ENCODE measurements at regions not wholly inside any gene's neighbourhood (a gene's known extent, or its start where the extent isn't known, plus 50 kb on each side); places are given as distances from the start of the nearest gene placed in this dataset.
A peak's percentile ranks its signal among the peaks of the same experiment; 100 is the strongest.

DNA sequence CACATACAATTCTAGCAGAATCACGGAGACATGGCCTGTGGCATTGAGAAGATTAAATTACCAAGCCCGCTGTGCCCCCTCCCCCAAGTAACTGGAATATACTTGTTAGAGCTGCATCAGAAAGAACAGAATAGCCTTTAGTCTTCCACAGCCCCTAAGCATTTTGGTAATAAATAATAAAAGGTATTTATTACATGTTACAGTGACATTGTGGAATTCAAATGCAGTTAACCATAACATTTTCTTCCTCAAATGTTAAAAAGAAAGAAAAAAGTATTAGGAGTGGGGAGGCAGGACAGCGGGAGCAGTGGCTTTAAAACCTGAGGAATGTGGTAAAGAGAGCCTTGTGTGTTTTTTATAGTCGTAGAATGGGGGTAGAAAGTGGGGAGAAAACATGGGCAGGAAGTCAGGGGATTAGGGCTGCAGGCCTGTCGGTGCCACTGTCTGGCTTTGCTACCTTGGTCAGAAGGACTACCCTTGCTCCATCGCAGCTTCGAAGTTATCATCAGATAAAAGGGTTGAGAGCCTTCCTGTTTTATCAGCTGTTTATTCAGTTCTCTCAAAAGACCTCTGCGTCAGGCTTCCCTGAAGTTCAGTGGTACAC, 255.9 kb downstream of the MSRB3 start:
- Histone ChIP-seq H3K27me3 (replicated peaks) (no peaks in the 10 kb centered on the region), H3K4me1 (replicated peaks) (peaks cover 68% of the 10 kb centered on the region), H3K36me3 (no peaks in the 10 kb centered on the region), H3K4me3 (no peak overlapping the region), H3K9me3 (replicated peaks) (0 out of 2 replicates have a peak, but pooled peaks cover 6% of the 10 kb centered on the region), H3K27ac (peak overlapping the region; percentile 95)
- peak in 1 of 2 experiments; percentile 59 for DNase-seq (ENCODE audit: low read depth in 1 of 2, low spot score in 2 of 2)

DNA sequence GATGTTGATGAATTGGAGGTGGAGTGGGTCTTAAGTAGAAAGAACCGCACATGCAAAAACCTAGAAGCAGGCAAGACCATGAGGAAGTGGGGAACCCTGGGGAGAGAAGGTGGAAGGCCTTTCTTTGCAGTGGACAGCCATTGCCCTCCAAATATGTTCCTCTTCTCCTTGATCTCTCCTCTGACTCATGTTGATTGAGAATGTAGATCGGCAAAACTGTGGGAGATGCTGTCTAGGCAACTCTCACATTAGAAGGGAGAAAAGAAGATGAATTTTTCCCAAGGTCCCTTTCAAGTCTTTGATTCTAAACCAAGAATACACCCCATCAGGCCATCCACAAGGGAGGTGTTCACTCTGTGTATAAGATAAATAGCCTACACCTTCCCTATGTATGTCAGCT, 257.5 kb downstream of the MSRB3 start:
- Histone ChIP-seq H3K4me1 (replicated peaks) (peaks cover 68% of the 10 kb centered on the region), H3K27ac (peak overlapping the region; percentile 95), H3K9me3 (replicated peaks) (peaks cover 7% of the 10 kb centered on the region; the same call in 1 of the 2 replicates), H3K4me3 (no peak overlapping the region), H3K36me3 (no peaks in the 10 kb centered on the region), H3K27me3 (replicated peaks) (no peaks in the 10 kb centered on the region)
- DNase-seq (ENCODE audit: low read depth in 1 of 2, low spot score in 2 of 2): peak in 1 of 2 experiments; percentile 42

DNA sequence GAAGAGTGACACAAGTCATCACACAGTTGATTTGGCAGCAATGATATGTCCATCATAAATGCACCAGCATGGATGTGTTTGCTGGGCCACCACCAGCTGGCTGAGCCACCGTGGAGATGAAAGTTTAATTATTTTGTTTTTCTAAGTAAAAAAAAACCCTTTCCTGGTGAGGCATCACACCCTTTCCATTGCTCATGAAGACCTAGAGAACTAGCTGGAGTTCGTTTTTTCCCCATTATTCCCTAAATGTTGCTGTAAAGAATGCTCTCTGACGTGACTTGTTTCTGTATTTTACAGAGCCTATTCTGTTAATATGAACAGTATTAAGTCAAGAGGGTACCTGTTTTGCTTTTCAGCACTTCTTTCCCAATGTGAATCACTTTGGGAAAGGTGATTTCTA, 257.9 kb downstream of the MSRB3 start:
- no peaks in the 10 kb centered on the region for H3K27me3 ChIP-seq (replicated peaks)
- no peaks in the 10 kb centered on the region for H3K36me3 ChIP-seq
- H3K9me3 ChIP-seq (replicated peaks): peaks cover 11% of the 10 kb centered on the region; the same call in 1 of the 2 replicates
- H3K4me1 ChIP-seq (replicated peaks): peaks cover 67% of the 10 kb centered on the region
- H3K4me3 ChIP-seq: no peak overlapping the region
- H3K27ac ChIP-seq: peak overlapping the region; percentile 95
- no peak for DNase-seq (ENCODE audit: low read depth in 1 of 2, low spot score in 2 of 2)

DNA sequence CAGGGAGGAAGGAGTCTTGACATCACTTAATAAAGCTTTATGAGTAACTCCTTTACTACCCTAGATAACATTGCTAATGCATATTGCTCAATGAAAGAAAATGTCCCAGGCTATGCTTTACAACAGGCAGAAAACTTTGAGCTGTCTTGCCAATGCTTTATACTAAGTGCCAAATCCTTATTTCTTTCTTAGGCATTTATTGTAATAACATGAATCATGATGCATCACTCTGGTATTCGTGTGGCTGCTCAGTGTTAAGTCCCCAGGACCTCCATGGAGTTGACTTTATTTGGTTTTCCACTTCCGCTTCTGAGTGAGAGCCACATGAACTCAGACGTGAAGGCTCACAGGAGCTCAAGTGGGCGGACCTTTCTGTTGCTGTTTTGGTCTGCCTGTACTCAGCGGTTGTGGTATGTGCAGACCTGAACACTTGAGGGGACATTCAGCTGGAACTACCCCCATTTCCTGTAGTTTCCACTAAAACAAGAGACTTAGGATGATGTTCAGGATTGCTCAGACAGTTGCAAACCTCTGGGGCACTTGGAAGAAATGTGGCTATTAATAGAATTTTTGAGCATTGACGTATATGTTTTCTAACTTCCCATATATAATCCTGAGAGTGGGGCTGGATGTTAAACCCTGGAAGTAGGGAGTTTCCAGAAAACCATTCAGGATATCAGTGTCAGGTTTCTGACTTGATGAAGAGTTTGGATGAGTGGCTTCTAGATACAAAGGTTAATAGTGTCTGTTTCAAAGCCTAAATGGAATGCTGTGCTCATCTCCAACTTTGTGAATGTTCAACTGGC, 258.6 kb downstream of the MSRB3 start:
- DNase-seq (ENCODE audit: low read depth in 1 of 2, low spot score in 2 of 2): peak; percentile 97 to 98
- peak overlapping the region; percentile 95 for H3K27ac ChIP-seq
- H3K4me1 ChIP-seq (replicated peaks): peaks cover 59% of the 10 kb centered on the region
- H3K27me3 ChIP-seq (replicated peaks): no peaks in the 10 kb centered on the region
- H3K4me3 ChIP-seq: no peak overlapping the region
- H3K9me3 ChIP-seq (replicated peaks): peaks cover 11% of the 10 kb centered on the region; the same call in 1 of the 2 replicates
- H3K36me3 ChIP-seq: no peaks in the 10 kb centered on the region

DNA sequence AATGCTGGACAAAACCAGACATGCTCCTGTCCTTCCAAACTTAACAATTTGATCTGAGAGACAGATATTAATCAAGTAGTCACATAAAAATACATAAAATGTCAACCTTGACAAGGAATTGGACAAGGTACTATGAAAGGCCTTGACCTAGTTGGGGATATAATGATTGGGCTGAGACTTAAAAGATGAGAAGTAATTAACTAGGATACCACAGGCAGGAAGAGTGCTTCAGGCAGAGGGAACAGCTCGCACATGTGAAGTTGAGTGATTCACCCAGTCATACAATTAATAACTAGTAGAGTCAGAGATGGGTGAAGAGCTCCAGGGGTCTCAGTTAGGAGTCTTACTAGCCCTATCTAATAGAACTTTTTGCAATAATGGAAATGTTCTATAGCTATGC, 259.5 kb downstream of the MSRB3 start:
- H3K4me1 ChIP-seq (replicated peaks): peaks cover 50% of the 10 kb centered on the region
- H3K9me3 ChIP-seq (replicated peaks): peaks cover 11% of the 10 kb centered on the region; the same call in 1 of the 2 replicates

DNA sequence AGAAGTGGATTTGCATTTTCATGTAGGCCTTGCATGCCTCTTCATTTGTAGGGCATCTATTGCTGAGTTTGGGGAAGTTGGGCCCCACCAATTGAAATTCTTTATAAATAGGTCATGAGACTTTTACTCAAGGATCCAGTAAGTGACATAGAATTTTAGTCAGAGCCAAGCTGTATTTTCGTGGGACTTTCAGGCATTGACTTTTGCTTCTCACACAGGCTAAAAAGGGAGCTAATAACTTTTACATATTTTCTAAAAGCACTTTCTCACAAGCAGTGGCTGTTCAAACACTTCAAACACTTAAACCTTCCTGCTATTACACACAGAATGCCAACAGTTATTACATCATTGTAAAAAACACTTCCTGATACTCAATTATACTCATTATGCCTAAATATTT, 260.5 kb downstream of the MSRB3 start:
- DNase-seq (ENCODE audit: low read depth in 1 of 2, low spot score in 2 of 2): no peak
- Histone ChIP-seq H3K36me3 (no peaks in the 10 kb centered on the region), H3K27me3 (replicated peaks) (no peaks in the 10 kb centered on the region), H3K4me1 (replicated peaks) (peaks cover 40% of the 10 kb centered on the region), H3K4me3 (no peak overlapping the region), H3K9me3 (replicated peaks) (peaks cover 11% of the 10 kb centered on the region; the same call in 1 of the 2 replicates), H3K27ac (no peak overlapping the region)

More for the DNA sequence above, 259.5 kb downstream of the MSRB3 start:
- peak overlapping the region; percentile 95 for H3K27ac ChIP-seq
- peak in 1 of 2 experiments; percentile 32 for DNase-seq (ENCODE audit: low read depth in 1 of 2, low spot score in 2 of 2)
- H3K36me3 ChIP-seq: no peaks in the 10 kb centered on the region
- no peak overlapping the region for H3K4me3 ChIP-seq
- H3K27me3 ChIP-seq (replicated peaks): no peaks in the 10 kb centered on the region

DNA sequence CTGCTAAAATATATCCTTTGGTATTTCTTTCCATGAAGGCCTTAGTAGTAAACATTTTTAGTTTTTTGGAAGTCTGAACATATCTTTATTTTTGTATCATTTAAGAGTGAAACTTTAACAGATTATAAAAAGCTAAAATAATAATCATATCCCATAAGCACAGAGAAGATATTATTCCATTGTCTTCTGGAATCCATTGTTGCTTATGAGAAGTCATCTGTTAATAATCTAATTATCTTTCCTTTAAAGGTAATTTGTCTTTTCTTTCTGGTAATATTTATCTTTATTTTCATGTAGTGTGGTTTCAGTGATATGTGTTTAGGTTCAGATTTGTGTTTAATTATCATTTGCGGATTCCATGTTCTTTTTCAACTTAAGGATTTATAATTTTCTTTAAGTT, 261.7 kb downstream of the MSRB3 start:
- Histone ChIP-seq H3K27me3 (replicated peaks) (no peaks in the 10 kb centered on the region), H3K4me3 (no peak overlapping the region), H3K4me1 (replicated peaks) (peaks cover 29% of the 10 kb centered on the region), H3K9me3 (replicated peaks) (peaks cover 11% of the 10 kb centered on the region; the same call in 1 of the 2 replicates), H3K36me3 (no peaks in the 10 kb centered on the region), H3K27ac (no peak overlapping the region)
- DNase-seq (ENCODE audit: low read depth in 1 of 2, low spot score in 2 of 2): no peak

DNA sequence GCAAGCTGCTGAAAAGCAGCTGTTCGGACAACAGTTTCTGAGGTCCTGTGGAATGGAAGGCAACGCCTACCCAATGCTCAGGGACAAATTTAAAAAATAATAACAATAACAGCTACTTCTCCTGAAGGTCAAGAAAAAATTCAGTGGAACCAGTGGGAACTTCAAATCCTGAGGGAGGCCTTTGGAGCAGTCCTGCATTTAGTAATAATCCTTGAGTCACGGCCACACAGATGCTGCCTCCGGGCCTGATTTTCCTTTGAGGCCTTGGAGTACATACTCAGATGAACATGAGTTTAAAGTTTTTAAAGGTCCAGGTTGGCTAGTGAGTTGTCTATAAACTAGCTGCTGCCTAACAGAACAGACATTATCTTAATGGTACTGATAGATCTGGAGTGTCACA, 268.0 kb downstream of the MSRB3 start:
- Histone ChIP-seq H3K27me3 (replicated peaks) (no peaks in the 10 kb centered on the region), H3K36me3 (no peaks in the 10 kb centered on the region), H3K27ac (no peak overlapping the region), H3K9me3 (replicated peaks) (no peaks in the 10 kb centered on the region), H3K4me3 (no peak overlapping the region), H3K4me1 (replicated peaks) (no peaks in the 10 kb centered on the region)
- no peak for DNase-seq (ENCODE audit: low read depth in 1 of 2, low spot score in 2 of 2)

DNA sequence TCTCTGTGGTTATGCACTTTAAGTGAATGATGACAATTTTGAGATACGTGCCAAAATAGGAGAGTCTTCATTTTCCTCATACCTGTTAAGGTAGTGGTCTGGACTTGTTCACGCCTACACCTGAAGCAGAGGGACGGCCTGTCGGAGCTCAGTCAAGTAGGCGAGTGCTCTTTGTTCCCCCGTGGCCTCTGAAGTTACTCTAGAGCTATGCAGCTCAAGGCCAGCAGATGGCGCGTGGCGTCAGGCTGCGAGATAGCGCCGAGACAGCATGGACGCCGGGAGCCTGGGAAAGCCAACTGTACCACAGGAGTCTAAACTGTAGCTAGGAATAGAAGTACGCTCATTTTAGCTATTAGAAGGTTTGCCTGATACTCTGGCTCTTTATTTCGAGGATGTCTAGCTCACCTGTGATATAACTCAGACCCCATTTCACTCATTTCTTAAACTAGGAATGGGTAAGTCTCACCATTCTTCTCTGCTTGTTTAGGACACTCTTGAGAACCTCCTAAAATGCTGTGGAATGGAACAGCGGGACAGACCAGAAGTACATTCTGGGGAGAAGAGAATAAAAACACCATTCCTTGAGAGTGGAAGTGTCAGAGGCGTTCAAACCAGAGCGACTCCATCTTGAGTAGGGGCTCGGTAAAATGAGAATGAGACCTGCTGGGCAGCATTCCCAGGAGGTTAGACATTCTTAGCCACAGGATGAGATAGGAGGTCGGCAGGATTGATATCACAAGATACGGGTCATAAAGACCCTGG, 267.4 kb upstream of the HMGA2 start:
- Histone ChIP-seq H3K9me3 (replicated peaks) (peaks cover 3% of the 10 kb centered on the region; the same call in 1 of the 2 replicates), H3K36me3 (no peaks in the 10 kb centered on the region), H3K27ac (peak overlapping the region; percentile 25; the same call in 1 of the 2 replicates), H3K4me3 (no peak overlapping the region), H3K4me1 (replicated peaks) (peaks cover 31% of the 10 kb centered on the region), H3K27me3 (replicated peaks) (no peaks in the 10 kb centered on the region)
- DNase-seq (ENCODE audit: low read depth in 1 of 2, low spot score in 2 of 2): peak; percentile 60 to 65

DNA sequence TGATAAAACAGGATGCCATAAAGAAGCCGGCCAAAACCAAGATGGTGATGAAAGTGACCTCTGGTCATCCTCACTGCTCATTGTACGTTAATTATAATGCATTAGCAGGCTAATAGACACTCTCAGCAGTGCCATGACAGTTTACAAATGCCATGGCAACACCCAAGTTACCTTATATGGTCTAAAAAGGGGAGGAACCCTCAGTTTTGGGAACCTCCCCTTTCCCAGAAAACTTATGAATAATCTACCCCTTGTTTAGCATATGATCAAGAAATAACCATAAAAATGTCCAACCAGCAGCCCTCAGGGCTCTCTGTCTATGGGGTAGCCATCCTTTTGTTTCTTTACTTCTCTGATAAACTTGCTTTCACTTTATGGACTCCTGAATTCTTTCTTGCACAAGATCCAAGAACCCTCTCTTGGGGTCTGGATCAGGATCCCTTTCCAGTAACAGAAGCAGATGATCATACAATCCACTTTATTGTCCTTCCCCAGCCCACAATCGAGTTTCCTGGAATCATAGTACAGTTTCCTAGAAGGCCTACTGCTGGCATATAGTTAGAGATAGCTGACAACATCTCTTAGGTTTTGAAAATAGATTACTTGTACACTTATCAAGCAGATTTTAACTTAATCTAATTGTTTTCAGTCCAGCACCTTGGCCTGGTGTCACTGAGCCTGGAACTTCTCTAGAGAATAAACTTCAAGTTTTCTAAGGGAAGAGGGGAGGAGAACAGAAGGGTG, 266.7 kb upstream of the HMGA2 start:
- Histone ChIP-seq H3K4me3 (no peak overlapping the region), H3K36me3 (no peaks in the 10 kb centered on the region), H3K9me3 (replicated peaks) (peaks cover 3% of the 10 kb centered on the region; the same call in 1 of the 2 replicates), H3K27me3 (replicated peaks) (no peaks in the 10 kb centered on the region), H3K4me1 (replicated peaks) (peaks cover 39% of the 10 kb centered on the region), H3K27ac (no peak overlapping the region)
- no peak for DNase-seq (ENCODE audit: low read depth in 1 of 2, low spot score in 2 of 2)

DNA sequence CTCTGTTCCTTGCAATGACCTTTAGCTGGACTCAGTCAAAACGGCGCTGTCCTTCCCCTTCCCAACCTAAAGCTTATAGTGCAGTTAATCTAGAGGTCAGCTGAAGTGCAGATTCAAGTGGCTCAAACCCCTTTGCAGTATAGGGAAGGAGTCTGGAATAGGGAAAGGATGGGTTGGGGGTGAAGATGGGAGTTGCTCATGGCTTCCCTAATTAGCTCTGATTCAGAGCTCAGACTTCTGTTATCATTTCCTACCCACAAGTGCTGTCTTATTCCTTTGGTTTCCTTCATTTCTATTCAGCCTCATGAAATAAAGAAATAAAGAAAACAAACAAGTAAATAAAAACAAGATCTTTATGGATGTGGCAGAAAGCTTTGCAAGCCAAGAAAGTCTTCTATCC, 264.0 kb upstream of the HMGA2 start:
- Histone ChIP-seq H3K9me3 (replicated peaks) (peaks cover 3% of the 10 kb centered on the region; the same call in 1 of the 2 replicates), H3K27me3 (replicated peaks) (no peaks in the 10 kb centered on the region), H3K4me3 (no peak overlapping the region), H3K4me1 (replicated peaks) (peaks cover 49% of the 10 kb centered on the region), H3K27ac (no peak overlapping the region), H3K36me3 (no peaks in the 10 kb centered on the region)
- no peak for DNase-seq (ENCODE audit: low read depth in 1 of 2, low spot score in 2 of 2)

DNA sequence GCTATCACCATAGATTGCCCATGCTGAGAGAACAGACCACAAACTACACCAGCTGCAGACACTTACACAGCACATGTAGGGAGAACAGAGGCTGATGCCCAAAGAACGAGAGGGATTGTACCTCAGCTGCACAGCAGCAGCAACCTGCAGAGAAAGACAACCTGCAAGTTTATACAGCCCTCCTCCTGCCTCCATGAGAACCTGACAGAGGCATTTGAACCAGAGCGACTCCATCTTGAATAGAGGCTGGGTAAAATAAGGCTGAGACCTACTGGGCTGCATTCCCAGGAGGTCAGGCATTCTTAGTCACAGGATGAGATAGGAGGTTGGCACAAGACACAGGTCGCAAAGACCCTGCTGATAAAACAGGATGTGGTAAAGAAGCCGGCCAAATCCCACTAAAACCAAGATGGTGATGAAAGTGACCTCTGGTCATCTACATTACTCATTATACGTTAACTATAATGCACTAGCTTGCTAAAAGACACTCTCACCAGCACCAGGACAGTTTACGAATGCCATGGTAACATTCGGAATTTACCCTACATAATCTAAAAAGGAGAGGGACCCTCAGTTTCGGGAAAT, 262.4 kb upstream of the HMGA2 start:
- no peak overlapping the region for H3K4me3 ChIP-seq
- no peaks in the 10 kb centered on the region for H3K36me3 ChIP-seq
- H3K27ac ChIP-seq: peak overlapping the region; percentile 16; the same call in 1 of the 2 replicates
- peaks cover 60% of the 10 kb centered on the region for H3K4me1 ChIP-seq (replicated peaks)
- H3K9me3 ChIP-seq (replicated peaks): no peaks in the 10 kb centered on the region
- no peak for DNase-seq (ENCODE audit: low read depth in 1 of 2, low spot score in 2 of 2)
- no peaks in the 10 kb centered on the region for H3K27me3 ChIP-seq (replicated peaks)

Data from SJSA1 (cell line).